Karpas-422 (cell line): ENCODE measurements at regions not wholly inside any gene's neighbourhood (a gene's known extent, or its start where the extent isn't known, plus 50 kb on each side); places are given as distances from the start of the nearest gene placed in this dataset.
A peak's percentile ranks its signal among the peaks of the same experiment; 100 is the strongest.

ENCODE experiments used
- DNase-seq: peaks from one replicate; pipeline ENCODE4 v3.0.0-alpha.2; 2015
- H2AFZ ChIP-seq: fragments of 200-600 bp; sonication (generic); 2 replicates; pipeline ENCODE4 v1.6.1; 2014; ENCODE audit warnings: antibody characterized with exemption, low read length, mixed read lengths
- H3K27ac ChIP-seq: fragments of 200-600 bp; sonication (generic); 2 replicates; pipeline ENCODE4 v1.5.1; 2014; ENCODE audit warnings: mild to moderate bottlenecking, low read length, moderate library complexity
- H3K27me3 ChIP-seq: fragments of 200-600 bp; sonication (generic); 2 replicates; pipeline ENCODE4 v1.6.1; 2014; ENCODE audit warnings: low read length, mixed read lengths
- H3K36me3 ChIP-seq: fragments of 200-600 bp; sonication (generic); 2 replicates; pipeline ENCODE4 v1.6.1; 2014; ENCODE audit warnings: low read length, mixed read lengths; ENCODE audit not compliant: insufficient read depth
- H3K4me1 ChIP-seq: fragments of 200-600 bp; sonication (generic); 2 replicates; pipeline ENCODE4 v1.6.1; 2014; ENCODE audit warnings: mild to moderate bottlenecking, low read length, mixed read lengths
- H3K4me2 ChIP-seq: fragments of 200-600 bp; sonication (generic); 2 replicates; pipeline ENCODE4 v1.6.1; 2014; ENCODE audit warnings: low read length, low read depth, mild to moderate bottlenecking; ENCODE audit not compliant: poor library complexity, severe bottlenecking
- H3K4me3 ChIP-seq: fragments of 200-600 bp; sonication (generic); 2 replicates; pipeline ENCODE4 v1.5.1; 2014; ENCODE audit warnings: mild to moderate bottlenecking, antibody characterized with exemption, low read length, mixed read lengths
- H3K79me2 ChIP-seq: fragments of 200-600 bp; sonication (generic); 2 replicates; pipeline ENCODE4 v1.6.1; 2014; ENCODE audit warnings: mild to moderate bottlenecking, low read length, mixed read lengths
- H3K9ac ChIP-seq: fragments of 200-600 bp; sonication (generic); 2 replicates; pipeline ENCODE4 v1.6.0; 2014; ENCODE audit warnings: low read length
- H3K9me2 ChIP-seq: fragments of 200-600 bp; sonication (generic), shearing (Covaris generic); replicated peaks from 2 replicates; pipeline ENCODE4 v1.6.0; 2014; ENCODE audit warnings: mild to moderate bottlenecking, low read length, moderate library complexity; ENCODE audit not compliant: insufficient read depth
- H3K9me3 ChIP-seq: fragments of 300-700, 200-600 bp; sonication (generic); 2 replicates; pipeline ENCODE4 v1.6.1; 2014; ENCODE audit warnings: low read length, mixed read lengths
- H4K20me1 ChIP-seq: fragments of 200-600 bp; sonication (generic); 2 replicates; pipeline ENCODE4 v1.6.1; 2014; ENCODE audit warnings: mild to moderate bottlenecking, antibody characterized with exemption, low read length, low read depth; ENCODE audit not compliant: insufficient read depth

GRCh38 chr11:113532697-113533424 lies 57.7 kb upstream of the DRD2 start:
- Histone ChIP-seq H3K36me3 (no peaks in the 10 kb centered on the region), H3K27ac (no peak overlapping the region), H3K9ac (no peak overlapping the region), H3K4me3 (no peak overlapping the region), H3K9me3 (no peaks in the 10 kb centered on the region), H3K9me2 (no peaks in the 10 kb centered on the region), H4K20me1 (no peaks in the 10 kb centered on the region), H3K4me2 (no peak overlapping the region), H3K27me3 (no peaks in the 10 kb centered on the region), H3K4me1 (no peaks in the 10 kb centered on the region), H3K79me2 (no peaks in the 10 kb centered on the region), H2AFZ (no peak overlapping the region)
- DNase-seq = peak; percentile 69

GRCh38 chr11:113531575-113532451 lies 56.6 kb upstream of the DRD2 start:
- no peak for DNase-seq
- no peak overlapping the region for H3K4me3 ChIP-seq
- no peaks in the 10 kb centered on the region for H3K27me3 ChIP-seq
- no peaks in the 10 kb centered on the region for H3K9me3 ChIP-seq
- no peaks in the 10 kb centered on the region for H4K20me1 ChIP-seq
- H3K36me3 ChIP-seq = no peaks in the 10 kb centered on the region
- no peaks in the 10 kb centered on the region for H3K79me2 ChIP-seq
- no peak overlapping the region for H3K9ac ChIP-seq
- no peak overlapping the region for H2AFZ ChIP-seq
- no peaks in the 10 kb centered on the region for H3K9me2 ChIP-seq
- no peak overlapping the region for H3K27ac ChIP-seq
- no peak overlapping the region for H3K4me2 ChIP-seq
- no peaks in the 10 kb centered on the region for H3K4me1 ChIP-seq

GRCh38 chr11:113531083-113531482 lies 55.9 kb upstream of the DRD2 start:
- H3K9me3 ChIP-seq = no peaks in the 10 kb centered on the region
- no peak overlapping the region for H3K4me3 ChIP-seq
- H3K36me3 ChIP-seq = no peaks in the 10 kb centered on the region
- no peak overlapping the region for H3K4me2 ChIP-seq
- no peaks in the 10 kb centered on the region for H3K79me2 ChIP-seq
- H4K20me1 ChIP-seq = no peaks in the 10 kb centered on the region
- DNase-seq = no peak
- no peak overlapping the region for H3K9ac ChIP-seq
- H3K9me2 ChIP-seq = no peaks in the 10 kb centered on the region
- no peaks in the 10 kb centered on the region for H3K27me3 ChIP-seq
- H3K27ac ChIP-seq = no peak overlapping the region
- H2AFZ ChIP-seq = no peak overlapping the region
- H3K4me1 ChIP-seq = no peaks in the 10 kb centered on the region

- Histone ChIP-seq H3K9me3 (no peaks in the 10 kb centered on the region), H3K4me2 (no peak overlapping the region), H2AFZ (no peak overlapping the region), H3K27me3 (no peaks in the 10 kb centered on the region), H4K20me1 (no peaks in the 10 kb centered on the region), H3K4me3 (no peak overlapping the region), H3K4me1 (no peaks in the 10 kb centered on the region), H3K36me3 (no peaks in the 10 kb centered on the region), H3K79me2 (no peaks in the 10 kb centered on the region), H3K9ac (no peak overlapping the region), H3K27ac (no peak overlapping the region), H3K9me2 (no peaks in the 10 kb centered on the region)
- no peak for DNase-seq
Observed at GRCh38 chr11:113529606-113530005, 54.4 kb upstream of the DRD2 start.

- no peaks in the 10 kb centered on the region for H3K36me3 ChIP-seq
- H4K20me1 ChIP-seq = no peaks in the 10 kb centered on the region
- no peak overlapping the region for H3K9ac ChIP-seq
- no peak overlapping the region for H3K4me3 ChIP-seq
- H3K4me1 ChIP-seq = no peaks in the 10 kb centered on the region
- H3K4me2 ChIP-seq = no peak overlapping the region
- H3K9me2 ChIP-seq = no peaks in the 10 kb centered on the region
- H3K79me2 ChIP-seq = no peaks in the 10 kb centered on the region
- H2AFZ ChIP-seq = no peak overlapping the region
- H3K27ac ChIP-seq = no peak overlapping the region
- H3K9me3 ChIP-seq = no peaks in the 10 kb centered on the region
- no peak for DNase-seq
- no peaks in the 10 kb centered on the region for H3K27me3 ChIP-seq
Observed at GRCh38 chr11:113528982-113529381, 53.8 kb upstream of the DRD2 start.

GRCh38 chr11:113526521-113526920 lies 51.3 kb upstream of the DRD2 start:
- no peak overlapping the region for H3K4me3 ChIP-seq
- H3K4me2 ChIP-seq = no peak overlapping the region
- H3K36me3 ChIP-seq = no peaks in the 10 kb centered on the region
- no peaks in the 10 kb centered on the region for H3K79me2 ChIP-seq
- H3K27me3 ChIP-seq = no peaks in the 10 kb centered on the region
- no peaks in the 10 kb centered on the region for H4K20me1 ChIP-seq
- no peaks in the 10 kb centered on the region for H3K9me3 ChIP-seq
- H3K9ac ChIP-seq = no peak overlapping the region
- H3K9me2 ChIP-seq = no peaks in the 10 kb centered on the region
- no peak for DNase-seq
- no peak overlapping the region for H3K27ac ChIP-seq
- H2AFZ ChIP-seq = no peak overlapping the region
- no peaks in the 10 kb centered on the region for H3K4me1 ChIP-seq
